Kasumi-1 (cell line): ENCODE measurements at regions not wholly inside any gene's neighbourhood (a gene's known extent, or its start where the extent isn't known, plus 50 kb on each side); places are given as distances from the start of the nearest gene placed in this dataset.
A peak's percentile ranks its signal among the peaks of the same experiment; 100 is the strongest.

ENCODE experiments used
- DNase-seq, 2 experiments: peaks; one replicate each; lab custom pipeline; 2025; lab: John Stamatoyannopoulos, UW

GRCh38 chr10:28963539-28964221 lies 286.4 kb downstream of the BAMBI start:
- no peak for DNase-seq

- DNase-seq: no peak
These were observed 288.6 kb downstream of the BAMBI start for GRCh38 chr10:28965937-28966336.

- no peak for DNase-seq
These were observed 289.7 kb downstream of the BAMBI start for GRCh38 chr10:28967031-28967430.

- no peak for DNase-seq
These were observed 292.1 kb downstream of the BAMBI start for GRCh38 chr10:28969413-28969812.

GRCh38 chr10:28970231-28970630 lies 292.9 kb downstream of the BAMBI start:
- DNase-seq: no peak

GRCh38 chr10:28971255-28971654 lies 293.9 kb downstream of the BAMBI start:
- DNase-seq: no peak

- no peak for DNase-seq
These were observed 294.4 kb downstream of the BAMBI start for GRCh38 chr10:28971764-28972163.

GRCh38 chr10:28973309-28973972 lies 296.1 kb downstream of the BAMBI start:
- no peak for DNase-seq

GRCh38 chr10:28975891-28976531 lies 298.7 kb downstream of the BAMBI start:
- DNase-seq: no peak

GRCh38 chr10:28977518-28977917 lies 300.2 kb downstream of the BAMBI start:
- no peak for DNase-seq

- DNase-seq: no peak
These were observed 302.9 kb downstream of the BAMBI start for GRCh38 chr10:28980264-28980663.

GRCh38 chr10:28981007-28981406 lies 303.7 kb downstream of the BAMBI start:
- no peak for DNase-seq

GRCh38 chr10:28982974-28983373 lies 305.7 kb downstream of the BAMBI start:
- DNase-seq: no peak

GRCh38 chr10:28983799-28984198 lies 305.1 kb upstream of the LYZL1 start:
- DNase-seq: no peak

GRCh38 chr10:28984431-28984830 lies 304.4 kb upstream of the LYZL1 start:
- DNase-seq: peak; percentile 69 to 73

GRCh38 chr10:28985137-28985885 lies 303.6 kb upstream of the LYZL1 start:
- DNase-seq: no peak

- no peak for DNase-seq
These were observed 302.6 kb upstream of the LYZL1 start for GRCh38 chr10:28986117-28986792.

- DNase-seq: no peak
These were observed 302.0 kb upstream of the LYZL1 start for GRCh38 chr10:28986856-28987255.

- DNase-seq: no peak
These were observed 301.1 kb upstream of the LYZL1 start for GRCh38 chr10:28987555-28988320.

GRCh38 chr10:28988980-28989379 lies 299.9 kb upstream of the LYZL1 start:
- DNase-seq: no peak
